Nucleus accumbens (tissue), 56 donors: ENCODE measurements at regions not wholly inside any gene's neighbourhood (a gene's known extent, or its start where the extent isn't known, plus 50 kb on each side); places are given as distances from the start of the nearest gene placed in this dataset.

Experiments
- DNase-seq, 56 donors: peaks; one replicate each; lab custom pipeline; 2025; lab: John Stamatoyannopoulos, UW

DNA sequence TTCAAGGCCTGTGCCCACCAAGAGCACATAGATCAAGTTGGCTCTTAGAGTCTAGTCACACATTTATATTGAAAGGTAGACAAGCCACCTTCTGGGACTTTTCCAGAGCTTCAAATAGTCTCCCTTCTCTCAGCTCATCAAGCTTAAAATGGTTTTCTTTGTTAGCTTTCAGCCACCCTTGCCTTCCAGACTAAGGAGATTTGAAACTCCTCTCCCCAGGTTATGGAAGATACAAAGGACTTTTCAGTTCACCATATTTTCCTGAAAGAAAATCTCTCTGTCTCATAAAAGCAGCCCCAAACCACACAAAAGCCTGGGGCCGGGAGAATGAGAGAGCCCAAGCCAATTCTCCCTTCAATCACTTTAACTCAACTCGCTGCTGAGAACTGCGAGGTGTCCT lies 134.1 kb downstream of the ZC3H11B start:
- no peak for DNase-seq

DNA sequence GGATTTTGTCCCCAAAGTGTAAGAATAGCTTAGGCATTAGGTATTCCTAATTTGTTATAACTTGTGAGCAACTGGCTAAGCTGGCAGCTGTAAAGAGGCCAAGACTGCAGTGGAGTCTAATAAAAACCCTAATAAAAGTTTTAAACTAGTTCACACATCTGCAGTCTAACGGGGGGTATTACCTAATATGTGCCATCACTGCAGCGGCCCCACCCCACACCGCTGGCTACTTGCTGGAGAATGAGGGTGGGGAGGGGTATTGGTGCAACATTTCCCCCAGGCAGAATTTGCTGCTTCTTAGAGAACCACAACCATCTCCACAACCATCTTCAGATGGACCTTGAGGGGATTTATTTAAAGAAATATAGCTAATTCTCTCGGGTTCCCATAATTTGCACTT lies 135.0 kb downstream of the ZC3H11B start:
- DNase-seq: no peak

DNA sequence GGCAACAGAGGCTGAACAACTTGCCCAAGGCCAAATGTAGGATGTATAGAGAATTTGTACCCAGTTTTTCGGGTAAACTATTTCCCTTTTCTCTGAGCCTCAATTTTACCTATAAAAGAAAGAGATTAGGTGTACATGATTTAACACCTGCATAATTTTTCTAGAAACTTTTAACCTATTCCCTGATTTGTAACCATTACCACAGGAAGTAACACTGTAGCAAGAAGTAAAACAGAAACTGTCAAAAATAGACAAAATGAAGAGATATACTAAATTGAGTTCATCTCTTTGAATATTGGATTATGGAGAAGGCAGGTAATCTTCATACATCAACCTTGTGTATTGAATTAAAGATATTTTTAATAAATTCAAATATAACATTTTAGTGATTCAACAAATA lies 136.2 kb downstream of the ZC3H11B start:
- no peak for DNase-seq

DNA sequence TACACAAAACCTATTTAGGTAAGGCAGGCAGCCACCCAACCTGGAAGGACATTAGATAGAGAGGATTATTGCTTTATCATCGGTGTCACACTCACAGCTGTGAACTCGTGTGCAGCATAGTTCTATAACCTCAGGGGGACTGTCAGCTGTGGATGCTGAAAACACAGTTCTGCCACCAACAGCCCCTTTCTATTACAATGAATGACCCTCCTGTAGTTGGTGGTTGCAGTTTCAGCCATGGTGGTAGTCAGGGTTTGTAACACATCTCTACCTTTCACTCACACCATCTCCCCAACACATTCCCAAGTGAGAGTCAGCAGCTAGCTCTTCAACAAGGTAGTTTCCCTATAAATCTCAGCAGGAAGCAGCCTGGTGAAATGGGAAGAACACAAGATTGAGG lies 136.8 kb downstream of the ZC3H11B start:
- DNase-seq: no peak

GRCh38 chr1:219472596-219472995 lies 140.3 kb downstream of the ZC3H11B start:
- no peak for DNase-seq

DNA sequence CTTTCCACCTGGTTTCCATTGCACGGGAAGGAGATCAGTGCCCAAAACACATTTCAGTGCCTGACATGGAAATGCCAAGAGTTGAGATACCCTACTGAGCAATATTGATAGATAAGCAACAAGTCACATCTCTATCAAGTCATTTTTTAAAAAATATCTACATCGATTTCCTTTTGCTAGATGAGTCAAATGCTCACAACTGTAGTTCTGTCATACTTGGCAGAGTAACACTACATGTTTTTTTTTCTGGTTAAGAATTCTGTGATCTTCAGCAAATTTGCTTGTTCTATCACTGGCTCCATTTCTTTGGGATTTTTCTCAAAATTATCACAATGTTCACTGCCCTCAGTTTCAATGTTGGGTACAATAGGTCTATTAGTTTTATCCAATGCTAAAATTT lies 145.4 kb downstream of the ZC3H11B start:
- no peak for DNase-seq

- DNase-seq: no peak
Measured at GRCh38 chr1:219466766-219467165, 146.1 kb downstream of the ZC3H11B start.

- DNase-seq: no peak
Measured at GRCh38 chr1:219465212-219466093, 147.5 kb downstream of the ZC3H11B start.

DNA sequence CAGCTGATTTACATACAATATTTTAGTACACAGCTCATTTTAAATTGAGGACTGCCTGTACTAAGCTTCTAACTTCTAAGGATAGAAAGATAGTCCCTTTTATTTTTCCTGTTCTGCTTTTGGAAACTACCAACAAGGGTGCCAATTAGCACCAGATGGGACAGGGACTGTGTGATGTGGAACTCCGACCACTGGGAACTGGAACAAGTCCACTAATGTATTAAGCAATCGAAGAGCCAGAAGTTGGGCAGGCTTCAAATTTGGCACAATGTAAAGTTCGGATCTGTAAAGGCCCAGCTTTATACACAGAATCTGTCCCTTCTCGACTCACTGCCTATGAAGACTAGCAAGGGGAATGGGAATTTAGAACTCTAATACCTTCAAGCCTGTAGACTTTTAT lies 149.3 kb downstream of the ZC3H11B start:
- no peak for DNase-seq

DNA sequence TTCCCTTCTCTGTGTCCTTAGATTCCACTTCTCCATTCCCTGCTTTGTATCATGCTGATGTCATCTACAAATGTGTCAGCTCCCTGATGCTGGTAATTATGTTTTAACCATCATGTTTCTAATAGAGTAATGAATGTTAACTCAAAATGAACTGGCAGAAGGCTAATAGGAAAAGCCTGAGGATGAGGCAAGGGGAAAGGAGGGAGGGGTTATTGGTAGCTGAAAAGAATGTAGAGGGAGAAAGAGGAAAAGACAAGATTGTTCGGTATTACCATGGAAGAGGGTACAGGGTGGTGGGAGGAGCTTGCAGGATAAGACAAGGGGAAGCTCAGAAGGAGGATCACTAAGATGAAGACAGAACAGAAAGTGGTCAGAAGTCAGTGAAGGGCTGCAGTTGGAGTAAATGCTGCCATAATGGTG lies 150.9 kb downstream of the ZC3H11B start:
- no peak for DNase-seq

DNA sequence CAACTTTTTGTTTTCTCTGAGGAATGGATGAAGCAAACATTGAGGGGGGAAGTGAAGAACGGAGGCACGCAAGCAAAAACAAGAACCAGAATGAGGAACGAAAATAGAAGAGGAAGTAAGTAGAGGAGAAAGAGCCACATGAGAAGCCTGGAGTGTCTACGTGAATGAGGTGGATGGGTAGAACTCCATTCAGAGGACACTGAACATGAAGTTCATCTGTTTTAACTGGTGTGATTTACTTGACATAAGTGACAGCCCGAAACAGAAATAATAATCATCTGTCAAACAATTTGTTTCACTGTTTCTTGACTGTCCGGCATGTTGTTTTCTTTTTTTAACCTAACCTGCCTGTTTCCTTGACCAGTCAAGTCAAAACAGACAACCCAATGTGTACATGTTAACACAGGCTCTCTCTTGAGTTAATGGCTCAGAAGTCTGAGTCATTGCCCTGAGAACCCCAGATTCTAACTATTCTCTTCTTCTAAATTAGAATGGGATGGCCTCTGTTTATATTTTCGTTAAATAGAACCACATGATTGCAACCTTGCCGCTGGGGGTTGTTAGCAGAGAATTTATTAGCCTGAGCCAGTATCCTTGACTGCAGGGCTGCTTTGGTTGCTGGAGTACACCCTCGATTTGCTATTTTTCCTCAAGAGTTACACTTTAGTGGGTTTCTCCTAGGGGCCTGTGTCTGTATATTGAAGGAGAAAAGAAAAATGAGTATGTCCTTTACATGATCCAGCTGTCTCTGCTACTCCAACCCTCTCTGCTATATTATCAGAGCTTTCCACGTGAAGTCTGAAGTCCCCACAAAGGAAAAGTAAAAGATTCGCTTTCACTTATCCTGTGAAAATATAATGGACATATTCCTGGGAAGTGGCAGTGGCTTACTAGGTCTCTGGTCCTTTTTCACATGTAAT lies 151.7 kb downstream of the ZC3H11B start:
- no peak for DNase-seq

GRCh38 chr1:219460081-219460895 lies 152.6 kb downstream of the ZC3H11B start:
- no peak for DNase-seq

DNA sequence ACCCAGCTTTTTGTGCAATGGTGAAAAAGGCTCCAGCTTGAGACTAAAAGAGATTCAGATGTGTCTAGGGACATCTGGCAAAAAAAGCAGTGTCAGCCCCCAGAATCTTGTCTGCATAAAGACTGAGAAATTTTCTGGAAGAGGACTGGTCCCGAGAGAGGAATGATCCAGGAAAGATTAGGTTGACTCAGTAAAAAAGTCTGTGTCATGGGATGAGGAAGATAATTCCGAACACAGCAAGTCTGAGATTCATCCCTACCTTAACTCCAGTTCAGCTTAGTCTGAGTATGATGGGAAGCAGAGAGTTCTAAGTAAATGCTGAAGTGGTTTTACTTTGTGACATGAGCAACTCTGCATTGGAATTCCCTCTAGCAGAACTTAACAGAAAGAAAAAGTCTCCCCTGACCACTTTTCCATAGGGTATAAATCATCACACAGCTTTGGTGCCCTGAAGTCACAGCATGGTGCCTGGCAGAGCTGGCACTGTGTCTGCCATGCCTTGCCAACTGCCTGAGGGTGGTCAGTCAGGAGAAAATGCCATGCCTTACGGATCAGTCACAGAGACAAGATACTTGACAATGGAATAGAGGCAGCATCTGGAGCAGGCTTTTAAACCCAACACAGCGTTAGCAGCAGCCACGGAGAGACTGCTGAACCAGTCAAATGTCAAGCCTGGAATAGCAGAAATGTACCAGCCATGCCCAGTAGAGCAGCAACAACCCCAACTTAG lies 153.4 kb downstream of the ZC3H11B start:
- DNase-seq: no peak

- DNase-seq: no peak
Measured at GRCh38 chr1:219446288-219446687, 166.6 kb downstream of the ZC3H11B start.

DNA sequence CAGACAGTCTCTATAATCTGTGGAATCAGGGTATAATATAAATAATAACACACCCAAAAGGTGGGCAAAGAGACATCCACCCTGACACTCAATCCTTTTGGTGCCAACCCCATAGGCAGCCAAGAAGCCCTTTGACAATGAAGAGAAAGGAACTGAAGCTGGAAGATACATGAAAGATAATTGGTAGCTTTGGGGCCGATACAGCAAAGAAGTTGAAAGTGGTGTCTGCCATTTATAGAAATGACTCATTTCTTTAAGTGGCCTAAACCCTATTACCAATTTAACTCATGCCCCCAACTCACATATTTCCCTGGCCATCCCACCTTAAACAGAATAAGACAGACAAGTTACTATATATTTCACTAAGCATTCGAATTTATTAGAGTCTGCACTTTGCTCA lies 167.0 kb downstream of the ZC3H11B start:
- DNase-seq: no peak

- DNase-seq: no peak
Measured at GRCh38 chr1:219444474-219444873, 168.4 kb downstream of the ZC3H11B start.

- no peak for DNase-seq
Measured at GRCh38 chr1:219443763-219444162, 169.1 kb downstream of the ZC3H11B start.

- DNase-seq: no peak
Measured at GRCh38 chr1:219442611-219443061, 170.3 kb downstream of the ZC3H11B start.

DNA sequence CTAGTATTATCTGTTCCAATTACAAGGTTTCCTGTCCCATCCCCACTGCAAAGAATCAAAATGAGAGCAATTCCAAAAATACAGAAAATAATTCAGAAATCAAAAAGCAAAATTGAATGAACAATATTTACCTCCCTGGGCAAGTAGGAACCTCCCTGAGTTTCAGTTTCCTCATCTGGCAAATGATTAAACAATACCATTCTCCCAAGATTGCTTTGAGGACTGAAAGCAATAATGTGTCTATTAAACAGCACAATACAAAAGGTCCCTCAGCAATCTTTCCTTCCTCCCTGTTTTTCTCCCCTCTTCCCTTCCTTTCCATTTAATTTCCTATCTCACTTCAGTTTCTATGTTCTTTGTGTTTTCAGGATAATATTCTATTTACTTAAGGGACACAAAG lies 171.0 kb downstream of the ZC3H11B start:
- no peak for DNase-seq

DNA sequence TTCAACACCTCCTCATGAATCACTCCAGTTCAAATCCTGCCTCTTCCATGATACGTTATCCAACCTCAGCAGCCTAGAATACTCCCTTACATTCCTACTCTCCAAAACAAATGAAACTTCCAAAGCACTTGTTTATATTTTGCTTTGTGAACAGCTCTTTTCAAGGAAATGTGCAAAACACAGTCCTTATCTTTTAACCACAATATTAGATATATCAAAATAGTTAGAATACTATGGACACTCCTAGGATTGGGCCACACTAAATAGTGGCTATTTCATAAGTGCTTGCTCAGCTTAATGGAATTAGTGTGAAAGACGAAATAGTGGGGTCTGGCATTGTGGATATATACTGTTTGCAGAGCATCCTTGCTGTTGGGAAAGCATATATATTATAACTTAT lies 173.5 kb downstream of the ZC3H11B start:
- DNase-seq: no peak
